ENCODE measurements at regions not wholly inside any gene's neighbourhood (a gene's known extent, or its start where the extent isn't known, plus 50 kb on each side); places are given as distances from the start of the nearest gene placed in this dataset.

DNA sequence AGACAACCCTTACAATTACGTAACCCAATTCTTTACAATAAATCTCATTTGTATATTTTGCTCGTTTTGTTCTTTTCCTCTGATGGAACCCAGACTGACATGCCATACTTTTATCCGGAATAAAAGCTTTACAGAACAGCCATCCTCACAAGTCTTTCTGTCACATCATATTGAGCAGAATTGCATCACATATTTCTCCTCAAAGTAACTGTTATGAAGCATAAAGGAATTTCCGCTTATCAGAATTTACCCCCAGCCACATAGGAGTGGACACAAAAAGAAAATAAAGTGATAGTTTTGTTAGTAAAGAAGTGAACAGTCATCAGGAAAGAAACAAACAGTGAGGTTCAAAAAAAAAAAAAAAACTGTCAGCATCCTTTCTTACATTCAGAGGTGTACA is 539.5 kb upstream of the LUZP2 start:
- no peaks in the 10 kb centered on the region for H3K79me2 ChIP-seq (ENCODE audit: control insufficient read depth, insufficient read depth, low read length)
- H3K27ac ChIP-seq (ENCODE audit: insufficient read depth, low read length) = no peak overlapping the region
- TF ChIP-seq EZH2 (IDR thresholded peaks at IDR 0.05; ENCODE audit: low read length, missing control alignments) = no peak
- TF ChIP-seq, protein P1, sequence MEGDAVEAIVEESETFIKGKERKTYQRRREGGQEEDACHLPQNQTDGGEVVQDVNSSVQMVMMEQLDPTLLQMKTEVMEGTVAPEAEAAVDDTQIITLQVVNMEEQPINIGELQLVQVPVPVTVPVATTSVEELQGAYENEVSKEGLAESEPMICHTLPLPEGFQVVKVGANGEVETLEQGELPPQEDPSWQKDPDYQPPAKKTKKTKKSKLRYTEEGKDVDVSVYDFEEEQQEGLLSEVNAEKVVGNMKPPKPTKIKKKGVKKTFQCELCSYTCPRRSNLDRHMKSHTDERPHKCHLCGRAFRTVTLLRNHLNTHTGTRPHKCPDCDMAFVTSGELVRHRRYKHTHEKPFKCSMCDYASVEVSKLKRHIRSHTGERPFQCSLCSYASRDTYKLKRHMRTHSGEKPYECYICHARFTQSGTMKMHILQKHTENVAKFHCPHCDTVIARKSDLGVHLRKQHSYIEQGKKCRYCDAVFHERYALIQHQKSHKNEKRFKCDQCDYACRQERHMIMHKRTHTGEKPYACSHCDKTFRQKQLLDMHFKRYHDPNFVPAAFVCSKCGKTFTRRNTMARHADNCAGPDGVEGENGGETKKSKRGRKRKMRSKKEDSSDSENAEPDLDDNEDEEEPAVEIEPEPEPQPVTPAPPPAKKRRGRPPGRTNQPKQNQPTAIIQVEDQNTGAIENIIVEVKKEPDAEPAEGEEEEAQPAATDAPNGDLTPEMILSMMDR (conservative IDR thresholded peaks at IDR 0.05 in 1 of 2, IDR thresholded peaks at IDR 0.05 in 1 of 2; ENCODE audit: low read depth in 1 of 2, low read length in 2 of 2) = no peak
- peak in 1 of 2 donors; percentile 51 for DNase-seq (ENCODE audit: low read depth in 2 of 2)
- H3K4me3 ChIP-seq (replicated peaks in 1 of 4; ENCODE audit: control extremely low read depth in 1 of 4, insufficient read depth in 1 of 4, low read depth in 3 of 4, low read length in 4 of 4) = no peak overlapping the region
- H2AFZ ChIP-seq (ENCODE audit: low read length) = no peak overlapping the region
- no peak overlapping the region for H3K9ac ChIP-seq (ENCODE audit: insufficient read depth, low read length)
- H4K20me1 ChIP-seq (ENCODE audit: control insufficient read depth, extremely low read depth, insufficient read depth, low read length) = no peaks in the 10 kb centered on the region
- H3K9me3 ChIP-seq (ENCODE audit: control insufficient read depth, insufficient read depth, low read depth, low read length) = no peaks in the 10 kb centered on the region
- no peaks in the 10 kb centered on the region for H3K36me3 ChIP-seq (ENCODE audit: control insufficient read depth, insufficient read depth, low read length)
- no peak overlapping the region for H3K4me2 ChIP-seq (ENCODE audit: extremely low read depth, insufficient read depth, low read length)
- no peaks in the 10 kb centered on the region for H3K27me3 ChIP-seq (ENCODE audit: control insufficient read depth, insufficient read depth, low read length)
- H3K4me1 ChIP-seq (ENCODE audit: control insufficient read depth, extremely low read depth, insufficient read depth, low read length) = no peaks in the 10 kb centered on the region

DNA sequence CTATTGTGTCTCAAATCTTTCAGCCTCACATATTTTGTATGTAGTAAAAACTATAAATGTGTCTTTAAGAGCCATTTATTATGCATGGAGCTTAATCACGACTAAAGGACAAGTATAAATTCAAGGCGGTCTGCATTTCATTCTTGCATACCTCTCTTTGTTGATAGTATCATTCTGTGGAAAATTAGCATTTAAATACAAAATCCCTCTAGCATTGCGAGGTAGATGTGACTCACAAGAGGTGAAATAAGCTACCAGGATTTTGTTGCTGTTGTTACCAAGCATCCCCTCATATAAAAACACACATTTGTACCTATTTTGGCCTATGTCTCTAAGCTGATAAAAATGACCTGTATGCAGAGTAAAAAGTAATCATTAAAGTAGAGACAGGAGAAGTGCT is 537.4 kb upstream of the LUZP2 start:
- H3K36me3 ChIP-seq (ENCODE audit: control insufficient read depth, insufficient read depth, low read length) = no peaks in the 10 kb centered on the region
- H2AFZ ChIP-seq (ENCODE audit: low read length) = no peak overlapping the region
- H3K27me3 ChIP-seq (ENCODE audit: control insufficient read depth, insufficient read depth, low read length) = no peaks in the 10 kb centered on the region
- H3K79me2 ChIP-seq (ENCODE audit: control insufficient read depth, insufficient read depth, low read length) = no peaks in the 10 kb centered on the region
- H4K20me1 ChIP-seq (ENCODE audit: control insufficient read depth, extremely low read depth, insufficient read depth, low read length) = no peaks in the 10 kb centered on the region
- no peak for TF ChIP-seq EZH2 (IDR thresholded peaks at IDR 0.05; ENCODE audit: low read length, missing control alignments)
- TF ChIP-seq, protein P1 (conservative IDR thresholded peaks at IDR 0.05 in 1 of 2, IDR thresholded peaks at IDR 0.05 in 1 of 2; ENCODE audit: low read depth in 1 of 2, low read length in 2 of 2) = no peak
- H3K27ac ChIP-seq (ENCODE audit: insufficient read depth, low read length) = no peak overlapping the region
- no peak overlapping the region for H3K4me3 ChIP-seq (replicated peaks in 1 of 4; ENCODE audit: control extremely low read depth in 1 of 4, insufficient read depth in 1 of 4, low read depth in 3 of 4, low read length in 4 of 4)
- no peaks in the 10 kb centered on the region for H3K4me1 ChIP-seq (ENCODE audit: control insufficient read depth, extremely low read depth, insufficient read depth, low read length)
- no peaks in the 10 kb centered on the region for H3K9me3 ChIP-seq (ENCODE audit: control insufficient read depth, insufficient read depth, low read depth, low read length)
- H3K9ac ChIP-seq (ENCODE audit: insufficient read depth, low read length) = no peak overlapping the region
- DNase-seq (ENCODE audit: low read depth in 2 of 2) = peak in 1 of 2 donors; percentile 32
- no peak overlapping the region for H3K4me2 ChIP-seq (ENCODE audit: extremely low read depth, insufficient read depth, low read length)

DNA sequence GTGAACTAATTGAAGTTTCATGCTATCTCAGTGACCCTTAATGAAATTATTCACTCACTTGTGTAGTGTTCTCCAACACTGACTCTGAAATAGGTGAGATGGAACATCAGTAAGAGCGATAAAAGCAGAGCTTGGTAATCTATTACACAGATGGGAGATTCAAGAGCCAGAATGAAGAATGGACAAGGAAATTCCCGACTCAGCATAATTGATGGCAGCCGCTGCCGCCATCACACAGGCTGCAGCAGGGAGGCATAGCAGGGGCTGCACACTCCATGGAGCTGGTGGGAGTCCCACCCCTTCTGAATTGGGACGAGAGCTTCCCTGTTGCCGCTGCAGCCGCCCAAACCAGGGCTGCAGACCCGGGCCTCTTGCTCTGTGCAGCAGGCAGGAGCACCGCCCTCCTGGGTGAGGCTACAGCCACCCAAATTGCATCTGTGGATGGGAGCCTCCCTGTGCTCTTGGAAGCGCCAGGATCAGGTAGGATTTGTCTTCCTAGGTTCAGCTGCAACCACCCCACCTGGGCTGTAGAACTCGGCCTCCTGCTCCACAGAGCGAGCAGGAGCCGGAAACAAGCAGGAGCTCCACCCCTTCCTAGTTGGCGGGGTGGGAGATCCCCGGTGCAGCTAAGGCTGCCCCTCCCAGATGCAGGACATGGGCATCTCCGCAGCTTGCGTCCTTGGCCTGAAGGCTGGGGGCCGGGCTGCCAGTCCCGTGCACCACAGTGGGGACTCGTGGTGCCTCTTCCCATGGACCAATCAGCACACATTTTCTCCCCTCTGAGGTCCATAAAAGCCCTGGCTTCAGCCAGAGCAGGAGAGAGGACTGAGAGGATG is 535.1 kb upstream of the LUZP2 start:
- no peaks in the 10 kb centered on the region for H4K20me1 ChIP-seq (ENCODE audit: control insufficient read depth, extremely low read depth, insufficient read depth, low read length)
- H2AFZ ChIP-seq (ENCODE audit: low read length) = no peak overlapping the region
- H3K27ac ChIP-seq (ENCODE audit: insufficient read depth, low read length) = no peak overlapping the region
- no peaks in the 10 kb centered on the region for H3K27me3 ChIP-seq (ENCODE audit: control insufficient read depth, insufficient read depth, low read length)
- H3K4me3 ChIP-seq (replicated peaks in 1 of 4; ENCODE audit: control extremely low read depth in 1 of 4, insufficient read depth in 1 of 4, low read depth in 3 of 4, low read length in 4 of 4) = no peak overlapping the region
- no peak for TF ChIP-seq EZH2 (IDR thresholded peaks at IDR 0.05; ENCODE audit: low read length, missing control alignments)
- TF ChIP-seq, protein P1 (conservative IDR thresholded peaks at IDR 0.05 in 1 of 2, IDR thresholded peaks at IDR 0.05 in 1 of 2; ENCODE audit: low read depth in 1 of 2, low read length in 2 of 2) = no peak
- H3K36me3 ChIP-seq (ENCODE audit: control insufficient read depth, insufficient read depth, low read length) = no peaks in the 10 kb centered on the region
- no peak overlapping the region for H3K4me2 ChIP-seq (ENCODE audit: extremely low read depth, insufficient read depth, low read length)
- DNase-seq (ENCODE audit: low read depth in 2 of 2) = no peak
- no peaks in the 10 kb centered on the region for H3K9me3 ChIP-seq (ENCODE audit: control insufficient read depth, insufficient read depth, low read depth, low read length)
- H3K79me2 ChIP-seq (ENCODE audit: control insufficient read depth, insufficient read depth, low read length) = no peaks in the 10 kb centered on the region
- no peaks in the 10 kb centered on the region for H3K4me1 ChIP-seq (ENCODE audit: control insufficient read depth, extremely low read depth, insufficient read depth, low read length)
- H3K9ac ChIP-seq (ENCODE audit: insufficient read depth, low read length) = no peak overlapping the region
